NK-92 treated with Interleukin-12 subunit alpha and Interleukin-12 subunit beta, amount 100 ng/mL, for 24 hours (cell line): ENCODE measurements at regions not wholly inside any gene's neighbourhood (a gene's known extent, or its start where the extent isn't known, plus 50 kb on each side); places are given as distances from the start of the nearest gene placed in this dataset.
"Not testable (repeated sequence)": the region's sequence is repeated elsewhere in the genome, so short reads cannot be mapped to it uniquely, and the experiment has no call there.

ENCODE experiments used
- DNase-seq: peaks from one replicate; lab custom pipeline; 2025; lab: John Stamatoyannopoulos, UW

DNA sequence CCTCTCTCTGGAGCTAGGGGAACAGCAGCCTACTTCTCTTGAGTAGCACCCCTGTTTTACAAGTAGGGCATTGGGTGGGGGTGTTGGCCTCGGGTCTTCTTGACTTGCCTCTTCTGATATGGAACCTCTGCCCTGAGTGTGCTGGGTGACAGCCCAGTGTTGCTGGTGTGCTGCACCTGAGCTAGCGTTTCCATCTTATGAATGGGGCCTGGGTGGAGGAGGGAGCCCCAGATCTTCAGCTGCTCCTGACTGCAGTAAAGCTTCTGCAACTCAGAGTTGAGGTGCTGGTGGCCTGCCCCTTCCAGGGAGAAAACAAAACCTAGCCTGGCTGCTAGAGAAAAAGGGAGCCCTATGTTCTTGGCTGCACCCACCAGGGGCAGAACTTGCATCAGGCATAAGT is 202.5 kb upstream of the SHH start:
- no peak for DNase-seq

DNA sequence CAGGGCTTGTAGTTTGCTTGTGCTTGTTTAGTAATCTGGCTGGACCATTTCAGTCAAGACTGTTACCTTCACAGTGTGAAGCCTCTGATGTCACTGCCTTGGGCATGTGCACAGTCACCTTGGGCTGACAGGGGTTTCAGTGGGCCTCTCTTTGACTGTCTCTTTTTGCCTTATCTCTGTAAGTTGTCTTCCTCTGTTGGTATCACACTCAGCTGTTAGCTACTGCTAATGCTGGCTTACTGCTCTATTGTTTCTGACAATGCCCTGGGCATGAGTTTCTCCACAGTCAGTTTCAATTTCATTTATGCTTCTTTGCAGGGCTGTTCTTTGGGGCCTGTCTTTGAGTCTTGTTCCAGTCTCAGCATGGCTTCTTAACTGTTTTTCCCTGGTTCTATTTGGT is 201.9 kb upstream of the SHH start:
- DNase-seq: no peak

DNA sequence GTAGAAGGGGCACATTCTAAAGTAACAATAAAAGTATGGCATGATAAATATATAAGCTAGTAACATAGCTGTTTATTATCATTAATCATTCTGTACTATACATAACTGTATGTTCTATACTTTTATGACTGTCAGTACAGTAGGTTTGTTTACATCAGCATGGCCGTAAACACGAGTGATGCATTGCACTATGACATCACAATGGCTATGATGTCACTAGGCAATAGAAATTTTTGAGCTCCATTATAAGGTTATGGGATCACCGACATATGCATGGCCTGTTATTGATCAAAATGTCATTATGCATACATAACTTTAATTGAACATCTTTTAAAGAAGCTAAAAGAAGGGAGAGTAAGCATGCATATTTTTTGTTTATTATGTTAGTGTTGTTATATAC is 200.1 kb upstream of the SHH start:
- no peak for DNase-seq

DNA sequence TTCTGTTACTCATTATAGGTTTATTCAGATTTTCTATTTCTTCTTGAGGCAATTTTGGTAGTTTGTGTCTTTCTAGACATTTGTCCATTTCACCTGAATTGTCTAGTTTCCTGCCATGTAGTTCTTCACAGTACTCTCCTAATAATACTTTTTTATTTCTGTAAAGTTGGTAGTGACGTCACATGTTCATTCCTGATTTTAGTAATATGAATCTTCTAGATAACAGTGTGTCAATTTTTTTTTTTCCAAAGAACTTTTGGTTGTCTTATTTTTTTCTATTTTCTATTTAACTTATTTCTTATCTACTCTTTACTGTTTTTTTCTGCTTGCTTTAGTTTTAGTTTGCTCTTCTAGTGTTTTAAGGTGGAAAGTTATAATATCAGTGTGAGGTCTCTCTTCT is 197.3 kb upstream of the SHH start:
- DNase-seq: no peak

DNA sequence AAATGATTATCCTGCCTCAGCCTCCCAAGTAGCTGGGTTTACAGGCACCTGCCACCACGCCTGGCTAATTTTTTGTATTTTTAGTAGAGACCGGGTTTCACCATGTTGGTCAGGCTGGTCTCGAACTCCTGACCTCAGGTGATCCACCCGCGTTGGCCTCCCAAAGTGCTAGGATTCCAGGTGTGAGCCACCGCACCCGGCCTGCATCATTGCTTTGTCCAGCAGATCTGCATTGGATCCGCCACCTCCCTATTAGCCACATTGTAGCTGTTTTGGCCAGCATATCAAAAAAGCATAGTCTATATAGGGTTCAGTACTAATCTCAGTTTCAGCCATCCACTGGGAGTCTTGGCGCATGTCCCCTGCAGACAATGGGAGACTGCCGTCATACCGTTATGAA is 194.6 kb upstream of the SHH start:
- DNase-seq: not testable (repeated sequence)

DNA sequence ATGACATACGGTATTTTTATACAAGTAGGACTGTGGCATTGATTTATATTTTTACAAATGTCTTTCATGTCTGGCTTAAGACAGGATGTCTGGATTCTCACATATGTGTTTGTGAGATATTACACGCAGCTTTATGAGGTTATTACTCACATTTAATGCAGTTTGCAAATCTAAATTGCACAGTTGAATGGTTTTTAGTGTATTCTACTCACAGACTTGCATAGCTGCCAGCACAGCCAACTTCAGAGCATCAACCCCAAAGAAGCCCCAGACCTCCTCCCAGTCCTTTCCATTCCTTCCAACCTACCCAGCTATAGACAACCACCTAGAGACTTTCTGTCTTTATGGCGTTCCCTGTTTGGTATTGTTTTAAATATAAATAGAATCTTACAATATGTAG is 193.8 kb upstream of the SHH start:
- no peak for DNase-seq

DNA sequence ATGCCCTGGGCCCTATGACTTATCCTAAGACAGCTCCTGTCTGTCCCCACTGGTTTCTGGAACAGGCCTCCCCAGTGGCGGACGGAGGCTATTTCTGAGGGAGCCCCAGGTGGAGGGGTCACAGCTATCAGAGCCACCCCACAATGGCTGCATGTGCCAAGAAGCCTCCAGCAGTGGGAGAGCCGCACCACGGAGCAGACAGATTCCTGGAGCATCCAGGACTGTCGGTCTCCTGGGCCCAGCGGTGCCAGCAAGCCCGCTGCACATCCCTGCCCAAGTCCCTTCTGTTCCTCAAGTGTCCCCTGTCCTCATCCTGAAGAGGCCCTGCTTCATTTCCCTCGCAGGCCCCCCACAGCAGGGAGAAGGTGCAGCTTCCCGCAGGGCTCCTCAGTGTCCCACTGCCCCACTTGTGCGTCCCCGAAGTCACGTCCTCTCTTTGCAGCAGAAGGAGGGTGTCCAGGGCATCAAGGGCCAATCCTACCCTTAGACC is 193.0 kb upstream of the SHH start:
- DNase-seq: no peak

DNA sequence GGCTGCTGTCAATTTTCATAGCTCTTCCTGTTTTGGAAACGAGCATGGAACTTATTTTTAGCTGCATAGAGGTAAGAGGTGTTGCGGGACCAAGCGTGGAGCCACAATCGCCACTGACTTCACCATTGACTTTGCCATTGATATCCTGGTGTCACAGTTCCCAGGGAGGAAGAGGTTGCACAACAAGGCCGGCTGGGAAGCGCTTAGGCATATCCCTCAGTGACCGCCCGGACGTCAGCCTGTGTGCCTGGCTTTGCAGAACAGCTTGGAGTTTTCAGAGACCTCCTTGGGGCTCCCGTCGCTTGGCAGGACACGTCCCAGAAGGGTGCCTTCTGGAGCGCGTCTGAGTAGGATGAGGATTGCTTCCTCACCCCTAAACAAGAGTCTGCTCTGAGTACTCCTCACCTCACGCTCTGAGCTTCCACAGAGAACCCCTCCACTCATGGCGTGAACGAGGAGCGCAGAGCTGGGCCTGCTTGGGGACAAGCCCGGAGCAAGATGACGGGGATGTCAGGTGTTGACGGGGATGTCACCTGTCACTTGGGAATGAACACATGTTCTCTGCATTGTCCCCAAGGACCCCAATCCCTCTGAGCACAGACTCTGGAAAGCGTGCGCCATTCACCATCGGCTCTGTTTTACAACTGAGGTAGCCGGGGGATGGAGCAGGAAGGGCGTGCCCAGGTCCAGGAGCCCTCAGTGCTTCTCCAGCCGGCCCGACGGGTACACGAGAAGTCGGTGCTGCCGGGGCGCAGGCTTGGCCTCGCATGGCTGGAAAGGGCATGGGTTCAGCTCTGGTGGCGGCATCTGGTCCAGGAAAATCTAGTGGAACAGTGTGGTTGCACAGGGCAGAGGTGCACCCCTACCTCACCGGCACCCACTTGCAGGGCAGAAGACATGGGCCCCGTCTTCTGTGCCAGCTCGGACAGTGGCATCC is 192.3 kb upstream of the SHH start:
- no peak for DNase-seq

DNA sequence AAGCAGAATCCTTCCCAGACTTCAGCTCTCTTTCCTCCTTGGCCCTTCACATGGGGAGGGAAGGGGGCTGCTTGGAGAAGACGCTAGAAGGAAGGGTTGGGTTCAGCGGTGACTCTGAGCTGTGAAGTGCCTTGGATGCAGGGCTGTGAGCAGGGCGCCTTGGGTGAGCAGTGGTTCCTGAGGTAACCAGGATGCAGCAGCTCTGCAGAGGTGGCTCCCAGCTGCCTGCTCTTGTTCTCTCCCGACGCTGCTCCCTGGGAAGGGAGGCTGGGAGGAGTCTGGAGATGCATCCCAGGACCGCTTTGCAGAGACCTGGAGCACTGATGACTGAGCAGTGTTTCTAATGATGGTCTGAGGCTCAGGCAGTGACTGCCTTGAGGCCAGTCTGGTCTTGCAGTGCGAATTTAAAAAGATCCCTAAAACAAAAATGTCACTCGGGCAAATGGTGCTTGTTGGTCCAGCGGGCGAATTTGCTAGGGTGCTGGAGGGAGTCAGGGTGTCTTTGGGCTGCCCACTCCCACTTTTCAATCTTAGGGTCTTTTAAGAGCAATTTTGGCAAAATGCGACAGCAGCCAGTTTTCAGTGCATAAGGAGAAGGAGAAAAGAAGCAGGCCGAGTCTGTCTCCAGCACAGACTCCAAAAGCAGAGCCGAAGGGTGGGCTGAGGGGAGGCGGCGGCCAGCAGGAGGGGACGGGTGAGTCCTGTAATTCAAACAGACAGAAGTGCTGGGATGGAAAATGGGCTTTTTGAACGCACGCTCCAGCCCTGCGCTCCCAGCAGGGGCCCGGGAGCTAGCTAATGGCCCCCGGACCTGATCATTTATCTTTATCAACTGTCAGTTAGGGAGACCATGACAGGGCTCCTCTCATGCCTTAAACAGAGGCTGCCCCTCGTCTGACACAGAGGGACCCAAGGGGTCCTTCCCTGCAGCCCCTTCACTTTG is 191.2 kb upstream of the SHH start:
- no peak for DNase-seq

DNA sequence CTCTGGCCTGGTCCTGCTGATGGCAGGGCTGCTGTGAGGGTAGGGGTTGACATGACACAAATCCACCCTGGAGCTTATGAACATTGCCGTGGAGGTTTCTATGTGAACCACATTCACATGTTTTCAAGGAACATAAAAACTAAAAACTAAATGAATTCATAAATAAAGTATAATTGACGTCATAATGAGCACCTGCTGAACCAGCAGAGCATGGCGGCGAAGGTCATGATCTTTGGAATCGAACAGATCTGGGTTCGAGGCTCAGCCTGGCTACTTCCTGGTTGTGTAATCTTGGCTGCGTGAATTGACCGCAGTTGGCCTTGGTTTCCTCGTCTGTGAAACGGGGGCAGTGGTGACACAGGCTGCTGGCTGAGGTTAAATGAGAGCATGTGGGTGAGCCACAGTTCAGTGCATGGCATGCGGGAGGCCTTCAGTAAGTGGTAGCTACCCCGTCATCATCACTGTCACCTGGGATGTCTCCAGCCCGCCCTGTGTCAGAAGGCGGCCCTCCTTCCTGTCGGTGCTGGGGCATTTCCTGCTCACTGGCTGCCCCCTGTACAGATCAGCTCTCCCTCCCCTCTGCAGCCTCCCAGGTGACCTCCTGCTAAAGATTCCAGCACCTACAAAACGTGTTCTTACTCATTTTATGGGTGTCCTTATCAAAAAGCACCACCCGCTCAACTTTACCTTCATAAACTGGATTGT is 190.3 kb upstream of the SHH start:
- DNase-seq: no peak

DNA sequence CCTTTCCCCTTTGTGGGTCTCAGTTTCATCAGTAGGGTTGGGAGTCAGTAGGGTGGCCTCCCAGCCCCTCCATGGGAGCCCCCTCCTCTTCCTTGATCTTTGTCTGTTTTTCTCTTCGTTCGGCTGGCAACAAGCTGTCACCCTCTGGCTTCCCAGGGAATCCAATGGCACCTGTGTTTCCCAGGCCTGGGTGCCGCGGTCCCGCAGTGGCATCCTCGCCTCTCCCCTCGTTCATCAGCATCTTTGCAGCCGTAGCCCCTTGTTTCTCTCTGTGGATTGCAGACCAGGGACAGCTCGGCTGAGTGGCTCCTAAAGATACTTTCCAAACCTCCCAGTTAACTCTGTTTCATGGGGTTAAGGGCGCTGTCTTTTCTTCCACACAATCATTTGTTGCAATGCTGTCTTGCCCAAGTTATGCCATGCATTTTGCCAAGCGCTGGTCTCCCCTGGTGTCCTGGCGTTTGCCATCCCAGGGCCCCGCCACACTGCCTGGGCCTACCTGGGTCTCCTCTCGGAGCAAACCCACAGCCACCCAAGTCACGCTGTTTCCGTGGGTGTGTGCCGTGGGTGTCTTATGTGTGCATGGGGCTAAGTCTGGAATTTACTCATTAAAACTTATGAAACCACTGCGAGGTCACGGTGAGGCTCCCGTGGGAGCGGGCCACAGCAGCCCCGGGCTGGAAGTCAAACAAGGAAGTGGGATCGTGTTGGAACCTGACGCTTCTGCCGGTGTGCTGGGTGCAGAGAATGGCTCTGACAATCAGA is 189.4 kb upstream of the SHH start:
- DNase-seq: no peak

DNA sequence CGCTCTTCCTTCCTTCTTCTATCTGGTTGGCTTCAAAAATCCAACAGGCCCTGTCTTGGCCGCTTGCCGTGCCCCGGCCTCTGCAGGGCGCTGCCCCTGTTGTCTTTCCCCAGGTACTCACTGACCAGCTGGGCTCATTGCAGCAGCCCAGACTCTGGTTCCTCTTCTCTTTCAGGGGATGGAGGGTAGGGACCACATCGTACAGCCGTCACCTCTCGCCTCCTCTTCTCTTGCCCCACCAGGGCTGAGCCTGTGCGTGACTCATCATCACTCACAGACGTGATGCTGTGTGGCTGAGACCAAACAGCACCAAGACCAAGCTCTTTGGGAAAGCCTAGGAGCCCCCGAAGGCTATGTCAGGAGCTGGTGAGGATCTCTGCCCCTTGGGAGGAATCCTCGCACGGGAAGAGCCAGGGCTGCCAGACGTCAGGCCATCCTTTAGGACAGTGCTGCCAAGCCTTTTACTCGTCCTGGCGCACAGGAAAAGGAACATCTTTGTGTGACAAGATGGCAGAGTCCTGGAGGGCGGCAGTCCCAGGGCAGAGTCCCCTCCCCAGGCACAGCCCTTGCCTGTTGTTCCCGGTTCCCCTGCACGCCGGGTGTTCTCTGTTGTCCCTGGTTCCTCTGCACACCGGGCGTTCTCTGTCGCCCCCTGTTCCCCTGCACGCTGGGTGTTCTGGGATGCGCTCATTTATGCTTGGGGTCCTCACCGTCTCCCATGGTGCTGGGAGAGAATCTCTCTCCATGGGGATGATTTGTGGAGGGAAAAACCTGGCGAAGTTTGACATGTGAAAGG is 188.5 kb upstream of the SHH start:
- DNase-seq: peak; percentile 23

DNA sequence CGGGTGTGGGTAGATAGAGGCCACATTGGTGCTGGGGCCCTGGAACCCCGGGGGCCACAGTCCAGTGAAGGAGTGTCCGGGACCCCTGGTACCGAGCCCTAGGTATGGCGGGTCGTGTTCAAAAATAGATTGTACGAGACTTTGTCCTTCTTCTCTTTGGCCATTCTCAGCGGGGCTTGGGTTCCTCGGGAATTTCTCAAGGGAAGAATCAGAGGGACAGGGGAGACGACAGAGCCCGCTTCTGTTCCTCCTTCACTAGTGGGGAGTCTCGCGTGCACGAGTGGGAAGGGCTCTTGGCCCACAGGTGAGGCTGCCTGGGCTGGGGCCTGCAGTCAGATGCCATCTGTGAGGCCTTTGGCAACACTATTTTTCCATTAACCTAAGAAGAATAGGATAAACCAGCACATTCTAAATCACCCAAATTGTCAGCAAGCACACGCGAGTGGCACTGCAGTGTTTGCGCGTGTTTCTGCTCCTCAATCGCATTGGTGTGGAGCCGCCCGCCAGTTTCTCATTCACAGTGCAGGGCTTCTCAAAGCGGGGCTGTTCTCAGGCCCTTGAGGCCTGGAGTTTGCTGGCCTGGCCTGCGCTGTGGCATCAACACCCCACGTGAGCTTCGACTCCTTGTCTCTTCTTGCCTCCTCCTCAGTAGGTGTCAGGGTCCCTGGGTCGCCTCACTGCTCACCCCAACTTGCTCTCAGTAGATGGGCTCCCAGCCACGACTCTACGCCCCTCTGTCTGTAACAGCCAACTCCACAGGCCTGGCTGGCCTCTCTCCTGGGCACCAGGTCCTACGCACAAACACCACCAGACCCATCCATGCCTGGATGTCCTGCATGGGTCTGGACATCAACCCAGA is 187.6 kb upstream of the SHH start:
- no peak for DNase-seq

DNA sequence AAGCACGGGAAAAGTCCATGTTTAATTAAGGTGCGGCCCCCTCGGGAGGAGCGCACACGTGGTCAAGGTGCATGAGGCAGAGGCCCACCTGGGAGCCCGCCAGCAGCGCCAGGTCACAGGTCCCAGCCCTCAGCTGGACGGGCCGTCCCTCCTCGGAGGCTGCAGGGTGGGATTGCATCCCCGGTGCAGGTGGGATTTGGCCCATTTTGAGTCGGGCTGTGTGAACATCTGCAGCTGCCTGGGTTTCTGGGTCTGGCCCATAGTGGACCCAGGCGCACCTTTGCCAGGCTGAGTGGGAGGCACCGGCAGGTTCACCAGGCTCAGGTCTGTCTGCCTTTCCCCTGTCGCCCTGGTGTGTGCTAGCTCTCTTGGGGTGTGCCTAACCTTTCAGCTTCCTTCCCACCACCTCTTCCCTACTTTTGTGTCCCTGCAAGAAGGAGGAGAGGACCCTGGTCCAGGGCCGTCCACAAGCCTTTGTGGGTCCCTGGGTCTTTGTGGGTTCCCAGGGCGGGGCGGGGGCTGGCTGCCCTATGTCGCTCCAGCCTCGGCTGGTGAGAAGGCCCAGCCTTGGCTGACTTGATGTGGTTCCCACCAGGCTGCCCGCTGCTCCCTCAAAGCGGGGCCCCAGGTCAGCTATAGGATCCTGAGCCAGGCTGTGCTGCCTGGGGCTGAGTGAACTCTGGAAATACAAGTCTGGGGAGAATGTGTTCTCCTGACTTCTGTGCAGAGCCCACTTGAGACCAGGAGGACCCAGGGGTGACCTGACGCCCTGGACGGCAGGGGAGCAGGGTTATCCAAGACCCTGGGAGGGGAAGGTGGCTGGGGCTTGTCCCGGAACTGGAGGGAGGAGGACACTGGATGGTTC is 186.7 kb upstream of the SHH start:
- DNase-seq: no peak

DNA sequence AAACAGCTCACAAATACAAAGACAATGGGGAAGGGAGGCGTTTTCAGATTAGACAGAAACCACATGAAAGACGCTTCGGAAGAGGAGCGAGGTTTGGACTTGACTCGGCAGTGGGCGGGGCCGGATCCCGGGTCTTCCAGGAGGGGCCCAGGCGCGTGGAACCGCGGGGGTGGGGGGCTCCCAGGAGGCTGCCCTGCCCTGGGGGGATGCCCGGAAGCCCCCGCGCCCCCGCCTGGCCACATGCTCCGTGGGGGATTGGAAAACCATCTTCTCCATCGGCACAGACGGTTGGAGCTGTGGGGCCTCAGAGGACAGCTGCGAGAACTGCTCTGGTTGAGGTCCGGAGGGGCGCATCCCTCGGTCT is 186.0 kb upstream of the SHH start:
- DNase-seq: no peak

DNA sequence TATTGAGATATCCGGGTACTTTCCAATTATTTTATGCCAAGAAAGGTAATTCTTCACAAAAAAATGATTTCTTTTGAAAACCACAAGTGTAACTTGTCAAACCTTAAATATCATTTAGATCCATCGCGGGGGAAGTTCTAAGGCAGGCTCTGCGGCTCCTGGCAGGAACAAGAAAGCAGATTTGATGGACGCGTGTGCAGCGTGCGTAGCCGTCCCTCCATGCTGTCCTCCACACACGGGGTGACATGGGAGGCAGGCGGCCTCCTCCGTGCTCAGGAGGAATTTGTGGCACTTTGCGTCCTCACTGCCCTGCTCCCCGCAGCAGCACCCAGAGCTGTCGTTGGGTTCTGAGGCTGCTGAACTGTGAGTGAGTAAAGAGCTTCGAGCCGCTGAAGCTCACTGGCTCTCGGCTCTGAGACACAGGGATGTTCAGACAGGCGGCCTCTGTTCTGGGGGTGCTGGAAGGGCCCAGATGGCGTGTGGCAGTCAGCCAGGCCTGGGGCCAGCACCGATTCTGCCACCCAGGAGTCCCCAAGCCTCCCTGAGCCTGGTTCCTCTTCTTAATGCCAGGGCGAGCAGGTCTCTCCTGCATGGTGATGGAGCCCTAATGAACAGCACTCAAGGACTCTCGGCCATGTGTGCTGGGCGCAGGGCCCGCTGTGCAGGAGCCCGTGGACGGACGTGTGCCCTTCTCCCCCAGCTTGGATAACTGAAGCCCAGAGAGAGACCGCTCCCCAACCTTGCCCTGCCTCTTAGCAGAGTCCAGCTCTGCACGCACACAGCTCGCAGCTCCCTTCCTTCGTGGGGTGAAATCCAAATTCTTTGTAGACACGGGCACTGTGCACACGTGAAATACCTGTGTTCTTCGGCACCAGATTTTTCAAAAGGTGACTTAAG is 185.4 kb upstream of the SHH start:
- DNase-seq: no peak

DNA sequence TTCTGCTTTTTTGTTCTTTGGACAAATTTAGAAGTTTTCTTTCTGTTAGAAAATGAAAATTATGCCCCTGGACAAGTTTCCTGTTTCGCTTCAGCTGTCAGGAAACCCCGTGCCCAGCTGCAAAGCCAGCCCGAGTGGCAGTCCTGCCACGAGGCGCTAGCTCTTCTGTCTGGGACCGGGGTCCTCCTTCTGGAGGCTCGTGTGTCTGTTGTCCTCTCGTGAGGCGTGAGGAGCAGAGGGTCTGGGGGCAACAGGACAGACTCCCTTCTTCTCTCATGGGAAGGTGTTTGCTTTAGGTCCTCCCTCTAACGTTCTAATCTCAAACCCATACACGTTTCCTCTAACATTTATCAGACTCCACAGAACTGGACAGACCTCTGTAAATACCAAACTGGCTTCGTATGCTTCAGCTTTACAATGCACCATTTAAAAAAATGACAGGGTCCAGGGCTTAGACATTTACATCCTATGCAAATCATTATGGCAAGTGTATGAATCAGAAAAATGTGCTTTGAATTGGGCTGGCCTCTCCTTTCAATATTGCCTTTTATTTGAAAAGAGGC is 184.5 kb upstream of the SHH start:
- DNase-seq: no peak
